ENCODE measurements at regions not wholly inside any gene's neighbourhood (a gene's known extent, or its start where the extent isn't known, plus 50 kb on each side); places are given as distances from the start of the nearest gene placed in this dataset.
A peak's percentile ranks its signal among the peaks of the same experiment; 100 is the strongest.

- no peak for DNase-seq
These were observed 282.7 kb upstream of the PLET1 start for GRCh38 chr11:112543390-112543789.

- DNase-seq, result no peak
These were observed 288.0 kb upstream of the PLET1 start for GRCh38 chr11:112548641-112549040.

- DNase-seq, result no peak
These were observed 292.6 kb upstream of the PLET1 start for GRCh38 chr11:112553205-112553731.

GRCh38 chr11:112554586-112554985 is 293.9 kb upstream of the PLET1 start:
- DNase-seq, result no peak

- DNase-seq, result peak; percentile 70
These were observed 295.1 kb upstream of the PLET1 start for GRCh38 chr11:112555491-112556364.

- DNase-seq, result no peak
These were observed 298.0 kb upstream of the PLET1 start for GRCh38 chr11:112558691-112559090.

GRCh38 chr11:112563808-112564207 is 303.1 kb upstream of the PLET1 start:
- DNase-seq, result no peak

GRCh38 chr11:112564228-112564955 is 303.7 kb upstream of the PLET1 start:
- no peak for DNase-seq

- no peak for DNase-seq
These were observed 304.9 kb upstream of the PLET1 start for GRCh38 chr11:112565551-112565950.

- no peak for DNase-seq
These were observed 305.5 kb upstream of the PLET1 start for GRCh38 chr11:112566124-112566523.

- DNase-seq, result no peak
These were observed 309.7 kb upstream of the PLET1 start for GRCh38 chr11:112570333-112570732.

- DNase-seq, result no peak
These were observed 318.6 kb upstream of the PLET1 start for GRCh38 chr11:112579282-112579681.

GRCh38 chr11:112580864-112581263 is 320.2 kb upstream of the PLET1 start:
- DNase-seq, result no peak

- no peak for DNase-seq
These were observed 321.1 kb upstream of the PLET1 start for GRCh38 chr11:112581747-112582146.

- no peak for DNase-seq
These were observed 321.7 kb upstream of the PLET1 start for GRCh38 chr11:112582366-112582765.

- DNase-seq, result no peak
These were observed 322.7 kb upstream of the PLET1 start for GRCh38 chr11:112583261-112583893.

- no peak for DNase-seq
These were observed 324.0 kb upstream of the PLET1 start for GRCh38 chr11:112584672-112585071.

GRCh38 chr11:112587664-112588063 is 327.0 kb upstream of the PLET1 start:
- DNase-seq, result no peak

- peak; percentile 33 for DNase-seq
These were observed 327.6 kb upstream of the PLET1 start for GRCh38 chr11:112588252-112588694.

GRCh38 chr11:112589155-112589554 is 328.5 kb upstream of the PLET1 start:
- no peak for DNase-seq

GRCh38 chr11:112590764-112591163 is 330.1 kb upstream of the PLET1 start:
- no peak for DNase-seq

GRCh38 chr11:112593440-112593839 is 332.8 kb upstream of the PLET1 start:
- no peak for DNase-seq

GRCh38 chr11:112596324-112596723 is 335.7 kb upstream of the PLET1 start:
- DNase-seq, result no peak
